GM23248 (cell line): ENCODE measurements at regions not wholly inside any gene's neighbourhood (a gene's known extent, or its start where the extent isn't known, plus 50 kb on each side); places are given as distances from the start of the nearest gene placed in this dataset.

ENCODE experiments used
- EZH2 ChIP-seq: fragments of 200-600 bp; sonication (generic); IDR thresholded peaks from 2 replicates; pipeline ENCODE4 v1.6.1; 2018; ENCODE audit warnings: antibody characterized with exemption, mild to moderate bottlenecking; ENCODE audit not compliant: insufficient read depth, poor library complexity, severe bottlenecking
- EZH2phosphoT487 ChIP-seq: fragments of 200-600 bp; sonication (generic); IDR thresholded peaks from 2 replicates; pipeline ENCODE4 v1.6.1; 2018; ENCODE audit warnings: antibody characterized with exemption, moderate library complexity, mild to moderate bottlenecking, low read depth; ENCODE audit not compliant: insufficient read depth

- TF ChIP-seq EZH2phosphoT487 (no peak), EZH2 (no peak)
Observed at GRCh38 chr2:15851076-15851693, 89.2 kb upstream of the MYCN start.
